ENCODE measurements at regions not wholly inside any gene's neighbourhood (a gene's known extent, or its start where the extent isn't known, plus 50 kb on each side); places are given as distances from the start of the nearest gene placed in this dataset.
"Not testable (repeated sequence)": the region's sequence is repeated elsewhere in the genome, so short reads cannot be mapped to it uniquely, and the experiment has no call there.

GRCh38 chr1:74951981-74952380, 182.2 kb upstream of the LHX8 start:
- TF ChIP-seq CTCF, POLR2A (IDR thresholded peaks at IDR 0.05): not testable (repeated sequence)
